GM23248 (cell line): ENCODE measurements at regions not wholly inside any gene's neighbourhood (a gene's known extent, or its start where the extent isn't known, plus 50 kb on each side); places are given as distances from the start of the nearest gene placed in this dataset.

Source experiments
- DNase-seq: peaks from one replicate; pipeline ENCODE4 v3.0.0-alpha.2; 2015
- H2AFZ ChIP-seq: fragments of 200-600 bp; sonication (generic); 2 replicates; pipeline ENCODE4 v1.6.1; 2016; ENCODE audit warnings: antibody characterized with exemption
- H3F3A ChIP-seq: fragments of 200-600 bp; sonication (generic); 2 replicates; pipeline ENCODE4 v1.6.1; 2016; ENCODE audit warnings: mild to moderate bottlenecking, antibody characterized with exemption, mixed run types; ENCODE audit not compliant: insufficient read depth
- H3K27ac ChIP-seq: fragments of 200-600 bp; sonication (generic); 2 replicates; pipeline ENCODE4 v1.5.1; 2016; ENCODE audit warnings: mild to moderate bottlenecking
- H3K27me3 ChIP-seq: fragments of 200-600 bp; sonication (generic); replicated peaks from 2 replicates; pipeline ENCODE4 v1.6.1; 2016; ENCODE audit warnings: mild to moderate bottlenecking; ENCODE audit not compliant: insufficient read depth
- H3K36me3 ChIP-seq: fragments of 200-600 bp; sonication (generic); 2 replicates; pipeline ENCODE4 v1.6.1; 2016; ENCODE audit warnings: low read depth, mild to moderate bottlenecking
- H3K4me1 ChIP-seq: fragments of 200-600 bp; sonication (generic); 2 replicates; pipeline ENCODE4 v1.6.1; 2016; ENCODE audit warnings: mild to moderate bottlenecking; ENCODE audit not compliant: insufficient read depth
- H3K4me2 ChIP-seq: fragments of 200-600 bp; sonication (generic); one replicate; pipeline ENCODE4 v1.6.1; 2016; ENCODE audit warnings: mild to moderate bottlenecking; ENCODE audit not compliant: unreplicated experiment
- H3K4me3 ChIP-seq: fragments of 200-600 bp; sonication (generic); 2 replicates; pipeline ENCODE4 v1.5.1; 2016; ENCODE audit warnings: mild to moderate bottlenecking
- H3K79me2 ChIP-seq: fragments of 200-600 bp; sonication (generic); 2 replicates; pipeline ENCODE4 v1.6.1; 2016; ENCODE audit warnings: mild to moderate bottlenecking; ENCODE audit not compliant: insufficient read depth
- H3K9ac ChIP-seq: fragments of 200-600 bp; sonication (generic); 2 replicates; pipeline ENCODE4 v1.6.1; 2016; ENCODE audit warnings: mild to moderate bottlenecking
- H3K9me2 ChIP-seq: fragments of 200-600 bp; sonication (generic); 2 replicates; pipeline ENCODE4 v1.6.1; 2016; ENCODE audit warnings: mixed run types, mild to moderate bottlenecking, moderate library complexity; ENCODE audit not compliant: insufficient read depth
- H3K9me3 ChIP-seq: fragments of 200-600 bp; sonication (generic); one replicate; pipeline ENCODE4 v1.6.1; 2017; ENCODE audit warnings: low read depth
- H4K20me1 ChIP-seq: fragments of 200-600 bp; sonication (generic); 2 replicates; pipeline ENCODE4 v1.6.0; 2016; ENCODE audit not compliant: insufficient read depth
- EZH2 ChIP-seq: fragments of 200-600 bp; sonication (generic); IDR thresholded peaks from 2 replicates; pipeline ENCODE4 v1.6.1; 2018; ENCODE audit warnings: antibody characterized with exemption, mild to moderate bottlenecking; ENCODE audit not compliant: insufficient read depth, poor library complexity, severe bottlenecking
- EZH2phosphoT487 ChIP-seq: fragments of 200-600 bp; sonication (generic); IDR thresholded peaks from 2 replicates; pipeline ENCODE4 v1.6.1; 2018; ENCODE audit warnings: antibody characterized with exemption, moderate library complexity, mild to moderate bottlenecking, low read depth; ENCODE audit not compliant: insufficient read depth
- WGBS, 2 experiments: methylation state at CpG; one replicate each; pipeline ENCODE4 v1.1.6; 2015 to 2017; ENCODE audit warnings: low lambda C conversion rate in 2 of 2, low coverage in 1 of 2; ENCODE audit errors: missing lambda C conversion rate in 2 of 2; 5-methylcytosine and 5-hydroxymethylcytosine counted together
- in situ Hi-C: fragments of 300-500 bp; cut with MboI; formaldehyde crosslinking; loops from 2 replicates; pipeline ENCODE4 v1.15.0; 2020

GRCh38 chr18:55113800-55114199 lies 154.5 kb upstream of the CCDC68 start:
- Histone ChIP-seq H3K9me3 (no peaks in the 10 kb centered on the region), H3K9me2 (no peaks in the 10 kb centered on the region), H3K27me3 (no peaks in the 10 kb centered on the region), H3F3A (no peaks in the 10 kb centered on the region), H4K20me1 (no peaks in the 10 kb centered on the region), H2AFZ (no peak overlapping the region), H3K27ac (no peak overlapping the region), H3K4me3 (no peak overlapping the region), H3K9ac (no peak overlapping the region), H3K4me1 (no peaks in the 10 kb centered on the region), H3K79me2 (no peaks in the 10 kb centered on the region), H3K4me2 (no peak overlapping the region), H3K36me3 (no peaks in the 10 kb centered on the region)
- no peak for DNase-seq
- in situ Hi-C loops = no loop called here
- TF ChIP-seq EZH2phosphoT487 (no peak), EZH2 (no peak)
- 70 to 72% methylated on average over 5 of the region's 5 CpGs for WGBS, 2 experiments

GRCh38 chr18:55111271-55111670 lies 152.0 kb upstream of the CCDC68 start:
- Histone ChIP-seq H3K9me3 (no peaks in the 10 kb centered on the region), H3K4me2 (no peak overlapping the region), H3K27me3 (no peaks in the 10 kb centered on the region), H3K4me3 (no peak overlapping the region), H3K9me2 (no peaks in the 10 kb centered on the region), H3K79me2 (no peaks in the 10 kb centered on the region), H4K20me1 (no peaks in the 10 kb centered on the region), H3K36me3 (no peaks in the 10 kb centered on the region), H3F3A (no peaks in the 10 kb centered on the region), H2AFZ (no peak overlapping the region), H3K27ac (no peak overlapping the region), H3K9ac (no peak overlapping the region), H3K4me1 (no peaks in the 10 kb centered on the region)
- in situ Hi-C loops = no loop called here
- no peak for DNase-seq
- no peak for TF ChIP-seq EZH2
- TF ChIP-seq EZH2phosphoT487 = no peak

- TF ChIP-seq EZH2phosphoT487 (no peak), EZH2 (no peak)
- no peaks in the 10 kb centered on the region for H3F3A ChIP-seq
- H3K27me3 ChIP-seq = no peaks in the 10 kb centered on the region
- H3K4me1 ChIP-seq = no peaks in the 10 kb centered on the region
- no peak overlapping the region for H3K27ac ChIP-seq
- H3K4me3 ChIP-seq = no peak overlapping the region
- no peak for DNase-seq
- no peak overlapping the region for H3K9ac ChIP-seq
- 60 to 67% methylated on average over 9 of the region's 9 CpGs for WGBS, 2 experiments
- no peaks in the 10 kb centered on the region for H3K9me3 ChIP-seq
- no peak overlapping the region for H3K4me2 ChIP-seq
- no peaks in the 10 kb centered on the region for H3K79me2 ChIP-seq
- no peaks in the 10 kb centered on the region for H3K9me2 ChIP-seq
- in situ Hi-C loops = no loop called here
- no peaks in the 10 kb centered on the region for H3K36me3 ChIP-seq
- no peak overlapping the region for H2AFZ ChIP-seq
- H4K20me1 ChIP-seq = no peaks in the 10 kb centered on the region
Observed at GRCh38 chr18:55110436-55110835, 151.2 kb upstream of the CCDC68 start.

- H3K4me3 ChIP-seq = no peak overlapping the region
- H3K9ac ChIP-seq = no peak overlapping the region
- no peak overlapping the region for H3K27ac ChIP-seq
- H3K27me3 ChIP-seq = no peaks in the 10 kb centered on the region
- H3K79me2 ChIP-seq = no peaks in the 10 kb centered on the region
- no peak overlapping the region for H3K4me2 ChIP-seq
- no peaks in the 10 kb centered on the region for H3K36me3 ChIP-seq
- H3K9me3 ChIP-seq = no peaks in the 10 kb centered on the region
- H3F3A ChIP-seq = no peaks in the 10 kb centered on the region
- no peaks in the 10 kb centered on the region for H3K9me2 ChIP-seq
- in situ Hi-C loops = no loop called here
- 45 to 55% methylated on average over 2 of the region's 2 CpGs for WGBS, 2 experiments
- DNase-seq = no peak
- no peak overlapping the region for H2AFZ ChIP-seq
- no peaks in the 10 kb centered on the region for H4K20me1 ChIP-seq
- TF ChIP-seq EZH2phosphoT487 = no peak
- TF ChIP-seq EZH2 = no peak
- H3K4me1 ChIP-seq = no peaks in the 10 kb centered on the region
Observed at GRCh38 chr18:55109818-55110414, 150.7 kb upstream of the CCDC68 start.

- H3K9ac ChIP-seq = no peak overlapping the region
- in situ Hi-C loops = no loop called here
- 49 to 59% methylated on average over 3 of the region's 3 CpGs for WGBS, 2 experiments
Observed at GRCh38 chr18:55106906-55107305, 147.6 kb upstream of the CCDC68 start.

More at GRCh38 chr18:55106906-55107305, 147.6 kb upstream of the CCDC68 start:
- Histone ChIP-seq H4K20me1 (no peaks in the 10 kb centered on the region), H3K27ac (no peak overlapping the region), H3K9me2 (no peaks in the 10 kb centered on the region), H3K36me3 (no peaks in the 10 kb centered on the region), H3K79me2 (no peaks in the 10 kb centered on the region), H3K4me2 (no peak overlapping the region), H3K4me1 (no peaks in the 10 kb centered on the region), H3K4me3 (no peak overlapping the region), H3F3A (no peaks in the 10 kb centered on the region), H2AFZ (no peak overlapping the region), H3K27me3 (no peaks in the 10 kb centered on the region), H3K9me3 (no peaks in the 10 kb centered on the region)
- no peak for TF ChIP-seq EZH2phosphoT487
- no peak for TF ChIP-seq EZH2
- no peak for DNase-seq
